ENCODE measurements at regions not wholly inside any gene's neighbourhood (a gene's known extent, or its start where the extent isn't known, plus 50 kb on each side); places are given as distances from the start of the nearest gene placed in this dataset.

DNA sequence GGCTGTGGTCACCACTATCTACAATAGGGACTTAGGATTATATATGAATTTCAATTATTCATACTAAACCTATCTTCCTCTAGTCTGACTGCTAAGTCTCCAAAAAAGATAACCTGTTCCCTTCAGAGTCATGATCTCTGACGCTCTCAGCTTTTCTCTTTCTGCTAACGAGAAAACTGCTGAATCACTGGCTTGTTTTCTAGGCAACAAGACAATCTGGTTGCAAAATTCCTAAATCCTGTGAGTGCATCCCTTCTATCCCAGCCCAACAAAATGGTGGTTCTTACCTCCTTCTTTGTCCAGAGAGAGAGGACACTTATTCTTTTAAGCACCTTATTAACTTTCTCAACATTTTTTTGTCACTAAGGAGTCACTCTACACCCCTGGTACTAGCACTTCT lies 312.3 kb upstream of the PKDCC start:
- H2AFZ ChIP-seq (ENCODE audit: low read length): no peak overlapping the region
- H3K79me2 ChIP-seq (ENCODE audit: control insufficient read depth, insufficient read depth, low read length): no peaks in the 10 kb centered on the region
- no peak overlapping the region for H3K9ac ChIP-seq (ENCODE audit: insufficient read depth, low read length)
- H3K4me1 ChIP-seq (ENCODE audit: control insufficient read depth, extremely low read depth, insufficient read depth, low read length): no peaks in the 10 kb centered on the region
- H3K9me3 ChIP-seq (ENCODE audit: control insufficient read depth, insufficient read depth, low read depth, low read length): no peaks in the 10 kb centered on the region
- TF ChIP-seq EZH2 (IDR thresholded peaks at IDR 0.05; ENCODE audit: low read length, missing control alignments): no peak
- TF ChIP-seq, protein P1, sequence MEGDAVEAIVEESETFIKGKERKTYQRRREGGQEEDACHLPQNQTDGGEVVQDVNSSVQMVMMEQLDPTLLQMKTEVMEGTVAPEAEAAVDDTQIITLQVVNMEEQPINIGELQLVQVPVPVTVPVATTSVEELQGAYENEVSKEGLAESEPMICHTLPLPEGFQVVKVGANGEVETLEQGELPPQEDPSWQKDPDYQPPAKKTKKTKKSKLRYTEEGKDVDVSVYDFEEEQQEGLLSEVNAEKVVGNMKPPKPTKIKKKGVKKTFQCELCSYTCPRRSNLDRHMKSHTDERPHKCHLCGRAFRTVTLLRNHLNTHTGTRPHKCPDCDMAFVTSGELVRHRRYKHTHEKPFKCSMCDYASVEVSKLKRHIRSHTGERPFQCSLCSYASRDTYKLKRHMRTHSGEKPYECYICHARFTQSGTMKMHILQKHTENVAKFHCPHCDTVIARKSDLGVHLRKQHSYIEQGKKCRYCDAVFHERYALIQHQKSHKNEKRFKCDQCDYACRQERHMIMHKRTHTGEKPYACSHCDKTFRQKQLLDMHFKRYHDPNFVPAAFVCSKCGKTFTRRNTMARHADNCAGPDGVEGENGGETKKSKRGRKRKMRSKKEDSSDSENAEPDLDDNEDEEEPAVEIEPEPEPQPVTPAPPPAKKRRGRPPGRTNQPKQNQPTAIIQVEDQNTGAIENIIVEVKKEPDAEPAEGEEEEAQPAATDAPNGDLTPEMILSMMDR (conservative IDR thresholded peaks at IDR 0.05 in 1 of 2, IDR thresholded peaks at IDR 0.05 in 1 of 2; ENCODE audit: low read depth in 1 of 2, low read length in 2 of 2): no peak
- no peaks in the 10 kb centered on the region for H3K27me3 ChIP-seq (ENCODE audit: control insufficient read depth, insufficient read depth, low read length)
- no peak overlapping the region for H3K27ac ChIP-seq (ENCODE audit: insufficient read depth, low read length)
- H3K4me2 ChIP-seq (ENCODE audit: extremely low read depth, insufficient read depth, low read length): no peak overlapping the region
- H4K20me1 ChIP-seq (ENCODE audit: control insufficient read depth, extremely low read depth, insufficient read depth, low read length): no peaks in the 10 kb centered on the region
- no peaks in the 10 kb centered on the region for H3K36me3 ChIP-seq (ENCODE audit: control insufficient read depth, insufficient read depth, low read length)
- no peak for DNase-seq (ENCODE audit: low read depth in 2 of 2)
- H3K4me3 ChIP-seq (replicated peaks in 1 of 4; ENCODE audit: control extremely low read depth in 1 of 4, insufficient read depth in 1 of 4, low read depth in 3 of 4, low read length in 4 of 4): no peak overlapping the region

DNA sequence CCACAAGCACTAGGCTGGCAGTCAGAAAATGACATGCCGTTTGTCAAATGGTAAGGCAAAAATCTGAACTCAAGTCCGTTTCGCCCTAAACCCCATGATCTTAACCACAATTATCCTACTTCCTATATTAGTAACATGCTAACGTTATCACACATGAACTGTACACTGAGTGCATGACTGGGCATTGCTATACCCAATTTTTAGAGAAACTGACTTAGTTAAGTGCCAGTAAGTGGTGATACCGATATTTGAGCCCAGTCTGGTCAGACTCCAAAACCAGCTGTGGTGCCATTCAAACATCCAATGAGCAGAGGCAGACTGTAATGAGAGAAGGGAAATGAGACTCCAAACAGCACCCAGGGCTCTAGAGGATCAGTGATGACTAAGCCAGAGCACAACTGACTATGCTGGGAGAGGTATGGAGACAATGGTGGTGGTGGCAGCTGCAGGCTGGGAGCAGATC lies 311.7 kb upstream of the PKDCC start:
- DNase-seq (ENCODE audit: low read depth in 2 of 2): peak in 1 of 2 donors; percentile 11
- Histone ChIP-seq H3K79me2 (ENCODE audit: control insufficient read depth, insufficient read depth, low read length) (no peaks in the 10 kb centered on the region), H2AFZ (ENCODE audit: low read length) (no peak overlapping the region), H3K4me3 (replicated peaks in 1 of 4; ENCODE audit: control extremely low read depth in 1 of 4, insufficient read depth in 1 of 4, low read depth in 3 of 4, low read length in 4 of 4) (no peak overlapping the region), H3K4me1 (ENCODE audit: control insufficient read depth, extremely low read depth, insufficient read depth, low read length) (no peaks in the 10 kb centered on the region), H4K20me1 (ENCODE audit: control insufficient read depth, extremely low read depth, insufficient read depth, low read length) (no peaks in the 10 kb centered on the region), H3K27ac (ENCODE audit: insufficient read depth, low read length) (no peak overlapping the region), H3K9ac (ENCODE audit: insufficient read depth, low read length) (no peak overlapping the region), H3K4me2 (ENCODE audit: extremely low read depth, insufficient read depth, low read length) (no peak overlapping the region), H3K9me3 (ENCODE audit: control insufficient read depth, insufficient read depth, low read depth, low read length) (no peaks in the 10 kb centered on the region), H3K27me3 (ENCODE audit: control insufficient read depth, insufficient read depth, low read length) (no peaks in the 10 kb centered on the region), H3K36me3 (ENCODE audit: control insufficient read depth, insufficient read depth, low read length) (no peaks in the 10 kb centered on the region)
- TF ChIP-seq, protein P1 (conservative IDR thresholded peaks at IDR 0.05 in 1 of 2, IDR thresholded peaks at IDR 0.05 in 1 of 2; ENCODE audit: low read depth in 1 of 2, low read length in 2 of 2): no peak
- no peak for TF ChIP-seq EZH2 (IDR thresholded peaks at IDR 0.05; ENCODE audit: low read length, missing control alignments)

DNA sequence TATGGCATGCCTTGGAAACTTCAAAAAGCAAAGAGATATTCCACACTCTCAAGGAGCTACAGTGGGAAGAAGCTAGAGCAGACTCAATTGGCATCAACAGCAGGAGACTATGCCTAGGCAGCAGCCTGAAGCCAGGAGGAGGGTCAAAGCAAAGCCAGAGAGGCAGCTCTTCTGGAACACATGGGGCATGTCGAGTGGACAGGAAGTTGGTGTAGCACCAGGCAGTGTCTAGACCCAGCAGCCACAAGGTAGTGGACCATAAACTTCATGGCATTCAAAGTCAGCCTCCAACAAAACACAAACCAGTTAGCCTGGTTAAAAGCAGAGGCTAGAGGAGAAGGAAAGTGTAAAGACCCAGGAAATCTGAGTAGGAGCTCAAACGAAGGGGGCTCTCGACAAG lies 311.2 kb upstream of the PKDCC start:
- H3K4me2 ChIP-seq (ENCODE audit: extremely low read depth, insufficient read depth, low read length): no peak overlapping the region
- no peak overlapping the region for H2AFZ ChIP-seq (ENCODE audit: low read length)
- no peak overlapping the region for H3K9ac ChIP-seq (ENCODE audit: insufficient read depth, low read length)
- no peak for DNase-seq (ENCODE audit: low read depth in 2 of 2)
- H3K4me3 ChIP-seq (replicated peaks in 1 of 4; ENCODE audit: control extremely low read depth in 1 of 4, insufficient read depth in 1 of 4, low read depth in 3 of 4, low read length in 4 of 4): no peak overlapping the region
- H3K36me3 ChIP-seq (ENCODE audit: control insufficient read depth, insufficient read depth, low read length): no peaks in the 10 kb centered on the region
- H3K9me3 ChIP-seq (ENCODE audit: control insufficient read depth, insufficient read depth, low read depth, low read length): no peaks in the 10 kb centered on the region
- H3K27me3 ChIP-seq (ENCODE audit: control insufficient read depth, insufficient read depth, low read length): no peaks in the 10 kb centered on the region
- H3K4me1 ChIP-seq (ENCODE audit: control insufficient read depth, extremely low read depth, insufficient read depth, low read length): no peaks in the 10 kb centered on the region
- TF ChIP-seq, protein P1 (conservative IDR thresholded peaks at IDR 0.05 in 1 of 2, IDR thresholded peaks at IDR 0.05 in 1 of 2; ENCODE audit: low read depth in 1 of 2, low read length in 2 of 2): no peak
- TF ChIP-seq EZH2 (IDR thresholded peaks at IDR 0.05; ENCODE audit: low read length, missing control alignments): no peak
- H3K27ac ChIP-seq (ENCODE audit: insufficient read depth, low read length): no peak overlapping the region
- no peaks in the 10 kb centered on the region for H3K79me2 ChIP-seq (ENCODE audit: control insufficient read depth, insufficient read depth, low read length)
- H4K20me1 ChIP-seq (ENCODE audit: control insufficient read depth, extremely low read depth, insufficient read depth, low read length): no peaks in the 10 kb centered on the region

Data from fibroblast of lung (primary cell).